A549 (cell line): ENCODE measurements at regions not wholly inside any gene's neighbourhood (a gene's known extent, or its start where the extent isn't known, plus 50 kb on each side); places are given as distances from the start of the nearest gene placed in this dataset.

Experiments used
- ATAC-seq, 2 experiments: fragments of 200-7000 bp in 1 of 2; fragments of >200 bp in 1 of 2; cut with Nextera tagmentation in 1 of 2; cut with Tn5 transposase in 1 of 2; 3 replicates each; pipeline versions ENCODE4 v1.8.0 to v1.9.1; 2018 to 2020; ENCODE audit warnings: mild to moderate bottlenecking in 1 of 2, moderate library complexity in 1 of 2
- CTCF ChIA-PET: fragments of 300-600 bp; sonication (Branson Sonifier 250); formaldehyde crosslinking; extraction: SDS; loops from one replicate; lab custom pipeline; 2021; ENCODE audit warnings: antibody characterized with exemption, inconsistent platforms; lab: Yijun Ruan, JAX
- POLR2A ChIA-PET: fragments of 350-600 bp; formaldehyde crosslinking; extraction: SDS; loops from one replicate; lab custom pipeline; 2021; ENCODE audit warnings: antibody characterized with exemption, inconsistent platforms; lab: Yijun Ruan, JAX
- DNase-seq, 2 experiments: peaks; one replicate each; pipeline versions ENCODE4 v3.0.0 to v3.0.0-alpha.2; 2011 to 2016; ENCODE audit warnings: low read depth in 1 of 2, low spot score in 1 of 2
- FAIRE-seq: peaks from 2 replicates; lab custom pipeline; 2011; peaks lifted over from hg19 to GRCh38; lab: Jason Lieb, UNC
- H3K27ac ChIP-seq, 2 experiments: fragments of >200 bp; sonication (Bioruptor Twin); formaldehyde crosslinking; 3 replicates each; pipeline ENCODE4 v1.5.1; 2016 to 2017
- H3K4me1 ChIP-seq: fragments of >200 bp; sonication (Bioruptor Twin); formaldehyde crosslinking; 3 replicates; pipeline ENCODE4 v1.6.1; 2016
- H3K4me2 ChIP-seq: fragments of >200 bp; sonication (Bioruptor Twin); formaldehyde crosslinking; 3 replicates; pipeline ENCODE4 v1.6.1; 2016
- H3K4me3 ChIP-seq: fragments of >200 bp; sonication (Bioruptor Twin); formaldehyde crosslinking; 3 replicates; pipeline ENCODE4 v1.5.1; 2016
- H3K9me3 ChIP-seq: fragments of >200 bp; sonication (Bioruptor Twin); formaldehyde crosslinking; 3 replicates; pipeline ENCODE4 v1.6.1; 2016
- BHLHE40 ChIP-seq: IDR thresholded peaks from 2 replicates; pipeline ENCODE4 v1.6.1; 2012; ENCODE audit warnings: low read depth, low read length, inconsistent platforms
- CHD2 ChIP-seq: fragments of 150-350 bp; IDR thresholded peaks from 2 replicates; pipeline ENCODE4 v1.6.1; 2014; ENCODE audit warnings: low read length; ENCODE audit not compliant: partially characterized antibody
- E2F6 ChIP-seq: IDR thresholded peaks from 2 replicates; pipeline ENCODE4 v1.6.1; 2012; ENCODE audit warnings: low read depth, borderline replicate concordance
- EHF ChIP-seq: fragments of 250-450 bp; sonication (Bioruptor Pico); IDR thresholded peaks from 2 replicates; pipeline ENCODE4 v1.5.0; 2020; ENCODE audit warnings: mild to moderate bottlenecking
- EP300 ChIP-seq, 2 experiments: fragments of >200 bp; sonication (Bioruptor Twin); formaldehyde crosslinking; IDR thresholded peaks; 2 replicates in 1 of 2; 3 replicates in 1 of 2; pipeline ENCODE4 v1.6.1; 2016 to 2017
- FOSB ChIP-seq: fragments of 250-450 bp; sonication (Bioruptor Pico); IDR thresholded peaks from 2 replicates; pipeline ENCODE4 v1.5.0; 2020; ENCODE audit warnings: mild to moderate bottlenecking, moderate library complexity
- FOSL2 ChIP-seq, 2 experiments: fragments of 450-650 bp in 1 of 2; fragments of >200 bp in 1 of 2; sonication (Bioruptor Twin) in 1 of 2; formaldehyde crosslinking; IDR thresholded peaks; 2 replicates each; pipeline versions ENCODE4 v1.5.0 to v1.6.1; 2016 to 2020; ENCODE audit warnings: mild to moderate bottlenecking in 1 of 2, moderate library complexity in 1 of 2
- GATA3 ChIP-seq: IDR thresholded peaks from 2 replicates; pipeline ENCODE4 v1.6.1; 2012; ENCODE audit warnings: borderline replicate concordance
- HES2 ChIP-seq: fragments of >200 bp; sonication (Bioruptor Twin); formaldehyde crosslinking; IDR thresholded peaks from 2 replicates; pipeline ENCODE4 v1.6.1; 2016
- HOXA7 ChIP-seq: fragments of 250-450 bp; sonication (Bioruptor Pico); IDR thresholded peaks from 2 replicates; pipeline ENCODE4 v1.5.0; 2020; ENCODE audit warnings: mild to moderate bottlenecking, moderate library complexity
- HOXB13 ChIP-seq: fragments of 250-450 bp; sonication (Bioruptor Pico); IDR thresholded peaks from 2 replicates; pipeline ENCODE4 v1.5.0; 2020; ENCODE audit warnings: low read depth, mild to moderate bottlenecking, moderate library complexity
- HOXB5 ChIP-seq: fragments of 250-450 bp; sonication (Bioruptor Pico); IDR thresholded peaks from 2 replicates; pipeline ENCODE4 v1.5.0; 2020; ENCODE audit warnings: mild to moderate bottlenecking, moderate library complexity
- JUNB ChIP-seq: fragments of >200 bp; sonication (Bioruptor Twin); formaldehyde crosslinking; IDR thresholded peaks from 2 replicates; pipeline ENCODE4 v1.6.1; 2016
- MAX ChIP-seq: IDR thresholded peaks from 2 replicates; pipeline ENCODE4 v1.6.1; 2012
- NFE2L2 ChIP-seq: fragments of 150-350 bp; conservative IDR thresholded peaks from 2 replicates; pipeline ENCODE4 v1.6.1; 2014; ENCODE audit warnings: low read length
- NPAS2 ChIP-seq: fragments of 250-450 bp; sonication (Bioruptor Pico); IDR thresholded peaks from 2 replicates; pipeline ENCODE4 v1.8.0; 2022; ENCODE audit warnings: mild to moderate bottlenecking, moderate library complexity, borderline replicate concordance
- NR3C1 ChIP-seq: fragments of >200 bp; sonication (Bioruptor Twin); formaldehyde crosslinking; IDR thresholded peaks from 3 replicates; pipeline ENCODE4 v1.6.1; 2017
- PBX3 ChIP-seq: IDR thresholded peaks from 2 replicates; pipeline ENCODE4 v1.6.1; 2012
- PHF8 ChIP-seq: fragments of 200-600 bp; sonication (generic); IDR thresholded peaks from 2 replicates; pipeline ENCODE4 v1.6.1; 2016; ENCODE audit warnings: low read depth, mild to moderate bottlenecking, antibody characterized with exemption, moderate library complexity, borderline replicate concordance
- POLR2AphosphoS2 ChIP-seq: conservative IDR thresholded peaks from 2 replicates; pipeline ENCODE4 v1.6.1; 2012; ENCODE audit warnings: low read length, improper control_type of control experiment, inconsistent platforms
- TFCP2L1 ChIP-seq: fragments of 250-450 bp; sonication (Bioruptor Pico); IDR thresholded peaks from 2 replicates; pipeline ENCODE4 v1.5.0; 2021; ENCODE audit warnings: mild to moderate bottlenecking
- TP53 ChIP-seq: fragments of 250-450 bp; sonication (Bioruptor Pico); IDR thresholded peaks from 2 replicates; pipeline ENCODE4 v1.5.0; 2021; ENCODE audit warnings: mild to moderate bottlenecking, moderate library complexity
- USF2 ChIP-seq: fragments of 450-650 bp; IDR thresholded peaks from 2 replicates; pipeline ENCODE4 v1.6.1; 2014; ENCODE audit warnings: antibody characterized with exemption
- ZFP36 ChIP-seq: fragments of 450-650 bp; IDR thresholded peaks from 2 replicates; pipeline ENCODE4 v1.6.1; 2014; ENCODE audit warnings: borderline replicate concordance; ENCODE audit not compliant: partially characterized antibody
- ZNF302 ChIP-seq: fragments of 250-450 bp; sonication (Bioruptor Pico); IDR thresholded peaks from 2 replicates; pipeline ENCODE4 v1.9.0; 2021; ENCODE audit warnings: inconsistent platforms, mild to moderate bottlenecking, moderate library complexity
- WGBS: methylation state at CpG from one replicate; pipeline ENCODE4 v1.1.6; 2017; ENCODE audit errors: missing lambda C conversion rate; 5-methylcytosine and 5-hydroxymethylcytosine counted together

GRCh38 chr3:177724020-177724638 is 526.8 kb upstream of the TBL1XR1 start:
- ATAC-seq, result no peak
- ChIA-PET CTCF (no interaction called here), POLR2A (no interaction called here)
- 63% methylated on average over 6 of the region's 6 CpGs for WGBS
- DNase-seq, result no peak
- Histone ChIP-seq H3K4me2 (no peak overlapping the region), H3K4me1 (no peaks in the 10 kb centered on the region), H3K27ac (no peak overlapping the region), H3K4me3 (no peak overlapping the region), H3K9me3 (no peaks in the 10 kb centered on the region)
- no peak for FAIRE-seq
- TF ChIP-seq BHLHE40 (no peak), EHF (CRISPR knock-in tag) (no peak), PBX3 (no peak), PHF8 (no peak), CHD2 (no peak)

- no peak overlapping the region for H3K4me3 ChIP-seq
- ATAC-seq (no peak), FAIRE-seq (no peak), DNase-seq (no peak)
- H3K27ac ChIP-seq, result no peak overlapping the region
- ChIA-PET POLR2A (no interaction called here), CTCF (no interaction called here)
- WGBS, result 75% methylated on average over 1 of the region's 1 CpG
- no peaks in the 10 kb centered on the region for H3K9me3 ChIP-seq
- H3K4me1 ChIP-seq, result no peaks in the 10 kb centered on the region
- no peak for TF ChIP-seq JUNB
- no peak for TF ChIP-seq MAX
- no peak for TF ChIP-seq NFE2L2
- TF ChIP-seq TP53 (CRISPR knock-in tag), result no peak
- TF ChIP-seq HOXB13 (CRISPR knock-in tag), result no peak
- TF ChIP-seq HES2, result no peak
- no peak for TF ChIP-seq FOSL2 (IDR thresholded peaks at IDR 0.05)
- no peak for TF ChIP-seq FOSL2 (CRISPR knock-in tag; IDR thresholded peaks at IDR 0.05)
- no peak for TF ChIP-seq ZFP36
- TF ChIP-seq CHD2, result no peak
- TF ChIP-seq ZNF302 (CRISPR knock-in tag), result no peak
- TF ChIP-seq BHLHE40, result no peak
- no peak for TF ChIP-seq USF2
- TF ChIP-seq HOXA7 (CRISPR knock-in tag), result no peak
- TF ChIP-seq TFCP2L1 (CRISPR knock-in tag), result no peak
- no peak for TF ChIP-seq GATA3
- no peak overlapping the region for H3K4me2 ChIP-seq
Observed at GRCh38 chr3:177725165-177725564, 527.9 kb upstream of the TBL1XR1 start.

GRCh38 chr3:177726807-177727206 is 529.5 kb upstream of the TBL1XR1 start:
- CTCF ChIA-PET, result no interaction called here
- FAIRE-seq, result no peak
- POLR2A ChIA-PET, result no interaction called here

More at GRCh38 chr3:177726807-177727206, 529.5 kb upstream of the TBL1XR1 start:
- no peak for TF ChIP-seq FOSB
- no peak for TF ChIP-seq NR3C1
- TF ChIP-seq NPAS2 (CRISPR knock-in tag), result no peak
- TF ChIP-seq JUNB, result no peak
- TF ChIP-seq EHF (CRISPR knock-in tag), result no peak
- TF ChIP-seq EP300 (IDR thresholded peaks at IDR 0.05), result no peak
- no peak for TF ChIP-seq POLR2AphosphoS2
- no peak for TF ChIP-seq HOXB5 (CRISPR knock-in tag)
- no peak for TF ChIP-seq E2F6
- no peak for DNase-seq
- Histone ChIP-seq H3K9me3 (no peaks in the 10 kb centered on the region), H3K27ac (no peak overlapping the region), H3K4me1 (no peaks in the 10 kb centered on the region), H3K4me3 (no peak overlapping the region), H3K4me2 (no peak overlapping the region)
- 98% methylated on average over 3 of the region's 3 CpGs for WGBS
- no peak for ATAC-seq
